SIG-M5 (cell line): ENCODE measurements at regions not wholly inside any gene's neighbourhood (a gene's known extent, or its start where the extent isn't known, plus 50 kb on each side); places are given as distances from the start of the nearest gene placed in this dataset.
"Not testable (repeated sequence)": the region's sequence is repeated elsewhere in the genome, so short reads cannot be mapped to it uniquely, and the experiment has no call there.

Source experiments
- DNase-seq: peaks from one replicate; lab custom pipeline; 2025; lab: John Stamatoyannopoulos, UW

- DNase-seq = no peak
These were observed 728.3 kb upstream of the CDH8 start for GRCh38 chr16:62764572-62764971.

GRCh38 chr16:62760398-62760797 lies 724.2 kb upstream of the CDH8 start:
- no peak for DNase-seq

- DNase-seq = no peak
These were observed 719.7 kb upstream of the CDH8 start for GRCh38 chr16:62755938-62756337.

GRCh38 chr16:62752854-62753253 lies 716.6 kb upstream of the CDH8 start:
- no peak for DNase-seq

- DNase-seq = no peak
These were observed 715.0 kb upstream of the CDH8 start for GRCh38 chr16:62751218-62751617.

GRCh38 chr16:62741692-62742091 lies 705.5 kb upstream of the CDH8 start:
- DNase-seq = no peak

- no peak for DNase-seq
These were observed 702.6 kb upstream of the CDH8 start for GRCh38 chr16:62738666-62739460.

- no peak for DNase-seq
These were observed 695.9 kb upstream of the CDH8 start for GRCh38 chr16:62732092-62732491.

GRCh38 chr16:62724670-62725269 lies 688.5 kb upstream of the CDH8 start:
- DNase-seq = not testable (repeated sequence)

GRCh38 chr16:62720651-62721050 lies 684.4 kb upstream of the CDH8 start:
- no peak for DNase-seq

- no peak for DNase-seq
These were observed 680.8 kb upstream of the CDH8 start for GRCh38 chr16:62717026-62717425.

GRCh38 chr16:62715701-62716100 lies 679.5 kb upstream of the CDH8 start:
- DNase-seq = no peak

- DNase-seq = no peak
These were observed 676.3 kb upstream of the CDH8 start for GRCh38 chr16:62712566-62712965.

GRCh38 chr16:62711797-62712196 lies 675.6 kb upstream of the CDH8 start:
- no peak for DNase-seq

- no peak for DNase-seq
These were observed 673.6 kb upstream of the CDH8 start for GRCh38 chr16:62709794-62710193.

GRCh38 chr16:62701426-62701825 lies 665.2 kb upstream of the CDH8 start:
- no peak for DNase-seq

- no peak for DNase-seq
These were observed 664.4 kb upstream of the CDH8 start for GRCh38 chr16:62700426-62701294.

- DNase-seq = no peak
These were observed 656.4 kb upstream of the CDH8 start for GRCh38 chr16:62692685-62693084.

- no peak for DNase-seq
These were observed 645.6 kb upstream of the CDH8 start for GRCh38 chr16:62681819-62682218.

- no peak for DNase-seq
These were observed 642.6 kb upstream of the CDH8 start for GRCh38 chr16:62678796-62679195.

GRCh38 chr16:62676306-62676705 lies 640.1 kb upstream of the CDH8 start:
- DNase-seq = no peak

GRCh38 chr16:62665269-62665668 lies 629.0 kb upstream of the CDH8 start:
- no peak for DNase-seq

GRCh38 chr16:62664566-62664965 lies 628.3 kb upstream of the CDH8 start:
- DNase-seq = no peak
